ENCODE measurements at regions not wholly inside any gene's neighbourhood (a gene's known extent, or its start where the extent isn't known, plus 50 kb on each side); places are given as distances from the start of the nearest gene placed in this dataset.

- peak; percentile 65 to 70 for ATAC-seq (replicated peaks)
- no peak overlapping the region for H3K27ac Mint-ChIP-seq
- no peaks in the 10 kb centered on the region for H3K36me3 Mint-ChIP-seq
- peaks cover 0 to 2% of the 10 kb centered on the region in 2 donors for H3K9me3 Mint-ChIP-seq
- H3K4me1 Mint-ChIP-seq, result no peaks in the 10 kb centered on the region
- no peak overlapping the region for H3K4me3 Mint-ChIP-seq
- no peaks in the 10 kb centered on the region for H3K27me3 Mint-ChIP-seq
- no peak for DNase-seq
Observed at GRCh38 chr2:193891023-193891422, 1696.3 kb upstream of the TMEFF2 start.

GRCh38 chr2:193885419-193885818, 1690.7 kb upstream of the TMEFF2 start:
- Mint-ChIP-seq H3K27ac (no peak overlapping the region), H3K4me3 (no peak overlapping the region), H3K27me3 (no peaks in the 10 kb centered on the region), H3K4me1 (no peaks in the 10 kb centered on the region), H3K36me3 (no peaks in the 10 kb centered on the region), H3K9me3 (peaks cover 0 to 5% of the 10 kb centered on the region in 2 donors)
- no peak for DNase-seq
- peak in 1 of 2 donors; percentile 10 for ATAC-seq (replicated peaks)

GRCh38 chr2:193883820-193884219, 1689.1 kb upstream of the TMEFF2 start:
- Mint-ChIP-seq H3K4me1 (no peaks in the 10 kb centered on the region), H3K36me3 (no peaks in the 10 kb centered on the region), H3K27ac (no peak overlapping the region), H3K4me3 (no peak overlapping the region), H3K9me3 (peaks cover 0 to 3% of the 10 kb centered on the region in 2 donors), H3K27me3 (no peaks in the 10 kb centered on the region)
- ATAC-seq (replicated peaks) (no peak), DNase-seq (no peak)

- no peaks in the 10 kb centered on the region for H3K9me3 Mint-ChIP-seq
- DNase-seq, result no peak
- ATAC-seq (replicated peaks), result no peak
Observed at GRCh38 chr2:193876980-193877379, 1682.2 kb upstream of the TMEFF2 start.

GRCh38 chr2:193869564-193869963, 1674.8 kb upstream of the TMEFF2 start:
- H3K36me3 Mint-ChIP-seq, result no peaks in the 10 kb centered on the region
- no peak overlapping the region for H3K4me3 Mint-ChIP-seq
- H3K27ac Mint-ChIP-seq, result no peak overlapping the region
- DNase-seq (no peak), ATAC-seq (replicated peaks) (no peak)
- H3K4me1 Mint-ChIP-seq, result no peaks in the 10 kb centered on the region
- peaks cover 0 to 3% of the 10 kb centered on the region in 2 donors for H3K9me3 Mint-ChIP-seq
- no peaks in the 10 kb centered on the region for H3K27me3 Mint-ChIP-seq

More at GRCh38 chr2:193876980-193877379, 1682.2 kb upstream of the TMEFF2 start:
- Mint-ChIP-seq H3K27me3 (no peaks in the 10 kb centered on the region), H3K4me1 (no peaks in the 10 kb centered on the region), H3K27ac (no peak overlapping the region), H3K4me3 (no peak overlapping the region), H3K36me3 (no peaks in the 10 kb centered on the region)

- no peak for ATAC-seq (replicated peaks)
- DNase-seq, result no peak
Observed at GRCh38 chr2:193868833-193869232, 1674.1 kb upstream of the TMEFF2 start.

GRCh38 chr2:193868132-193868531, 1673.4 kb upstream of the TMEFF2 start:
- Mint-ChIP-seq H3K4me3 (no peak overlapping the region), H3K27me3 (no peaks in the 10 kb centered on the region), H3K4me1 (no peaks in the 10 kb centered on the region), H3K36me3 (no peaks in the 10 kb centered on the region), H3K9me3 (peaks cover 0 to 3% of the 10 kb centered on the region in 2 donors), H3K27ac (no peak overlapping the region)
- no peak for DNase-seq
- ATAC-seq (replicated peaks), result no peak

More at GRCh38 chr2:193868833-193869232, 1674.1 kb upstream of the TMEFF2 start:
- Mint-ChIP-seq H3K27me3 (no peaks in the 10 kb centered on the region), H3K4me3 (no peak overlapping the region), H3K4me1 (no peaks in the 10 kb centered on the region), H3K36me3 (no peaks in the 10 kb centered on the region), H3K9me3 (peaks cover 0 to 3% of the 10 kb centered on the region in 2 donors), H3K27ac (no peak overlapping the region)

- DNase-seq (no peak), ATAC-seq (replicated peaks) (peak in 1 of 2 donors; percentile 21)
- Mint-ChIP-seq H3K4me3 (no peak overlapping the region), H3K9me3 (peaks cover 0 to 3% of the 10 kb centered on the region in 2 donors), H3K27ac (no peak overlapping the region), H3K27me3 (no peaks in the 10 kb centered on the region), H3K36me3 (no peaks in the 10 kb centered on the region), H3K4me1 (no peaks in the 10 kb centered on the region)
Observed at GRCh38 chr2:193867454-193867853, 1672.7 kb upstream of the TMEFF2 start.

GRCh38 chr2:193861557-193861956, 1666.8 kb upstream of the TMEFF2 start:
- no peaks in the 10 kb centered on the region for H3K27me3 Mint-ChIP-seq
- DNase-seq (no peak), ATAC-seq (replicated peaks) (no peak)
- no peaks in the 10 kb centered on the region for H3K9me3 Mint-ChIP-seq
- H3K4me3 Mint-ChIP-seq, result no peak overlapping the region
- no peaks in the 10 kb centered on the region for H3K4me1 Mint-ChIP-seq
- H3K36me3 Mint-ChIP-seq, result no peaks in the 10 kb centered on the region
- no peak overlapping the region for H3K27ac Mint-ChIP-seq

GRCh38 chr2:193847991-193848390, 1653.3 kb upstream of the TMEFF2 start:
- peaks cover 0 to 2% of the 10 kb centered on the region in 2 donors for H3K9me3 Mint-ChIP-seq
- H3K27me3 Mint-ChIP-seq, result no peaks in the 10 kb centered on the region
- no peak for DNase-seq
- no peak overlapping the region for H3K27ac Mint-ChIP-seq
- no peaks in the 10 kb centered on the region for H3K36me3 Mint-ChIP-seq
- ATAC-seq (replicated peaks), result no peak
- no peaks in the 10 kb centered on the region for H3K4me1 Mint-ChIP-seq
- H3K4me3 Mint-ChIP-seq, result no peak overlapping the region

GRCh38 chr2:193847130-193847529, 1652.4 kb upstream of the TMEFF2 start:
- H3K27ac Mint-ChIP-seq, result no peak overlapping the region
- ATAC-seq (replicated peaks) (no peak), DNase-seq (no peak)
- H3K4me3 Mint-ChIP-seq, result no peak overlapping the region
- no peaks in the 10 kb centered on the region for H3K4me1 Mint-ChIP-seq
- no peaks in the 10 kb centered on the region for H3K27me3 Mint-ChIP-seq
- no peaks in the 10 kb centered on the region for H3K36me3 Mint-ChIP-seq
- H3K9me3 Mint-ChIP-seq, result peaks cover 0 to 2% of the 10 kb centered on the region in 2 donors

- H3K27me3 Mint-ChIP-seq, result no peaks in the 10 kb centered on the region
- no peaks in the 10 kb centered on the region for H3K4me1 Mint-ChIP-seq
- no peak for ATAC-seq (replicated peaks)
- peaks cover 0 to 2% of the 10 kb centered on the region in 2 donors for H3K9me3 Mint-ChIP-seq
- no peak overlapping the region for H3K4me3 Mint-ChIP-seq
- H3K27ac Mint-ChIP-seq, result no peak overlapping the region
- no peak for DNase-seq
- H3K36me3 Mint-ChIP-seq, result no peaks in the 10 kb centered on the region
Observed at GRCh38 chr2:193845604-193846003, 1650.9 kb upstream of the TMEFF2 start.

GRCh38 chr2:193843675-193844074, 1648.9 kb upstream of the TMEFF2 start:
- Mint-ChIP-seq H3K27ac (no peak overlapping the region), H3K27me3 (no peaks in the 10 kb centered on the region), H3K36me3 (no peaks in the 10 kb centered on the region), H3K4me3 (no peak overlapping the region), H3K9me3 (peaks cover 0 to 2% of the 10 kb centered on the region in 2 donors), H3K4me1 (no peaks in the 10 kb centered on the region)
- DNase-seq (no peak), ATAC-seq (replicated peaks) (peak in 1 of 2 donors; percentile 33)

- peaks cover 0 to 2% of the 10 kb centered on the region in 2 donors for H3K9me3 Mint-ChIP-seq
- no peaks in the 10 kb centered on the region for H3K27me3 Mint-ChIP-seq
- ATAC-seq (replicated peaks) (no peak), DNase-seq (no peak)
- H3K4me3 Mint-ChIP-seq, result no peak overlapping the region
- H3K4me1 Mint-ChIP-seq, result no peaks in the 10 kb centered on the region
- H3K36me3 Mint-ChIP-seq, result no peaks in the 10 kb centered on the region
- H3K27ac Mint-ChIP-seq, result no peak overlapping the region
Observed at GRCh38 chr2:193841384-193842150, 1646.8 kb upstream of the TMEFF2 start.

- no peak overlapping the region for H3K27ac Mint-ChIP-seq
- H3K4me1 Mint-ChIP-seq, result no peaks in the 10 kb centered on the region
- peaks cover 0 to 9% of the 10 kb centered on the region in 2 donors for H3K9me3 Mint-ChIP-seq
- H3K27me3 Mint-ChIP-seq, result no peaks in the 10 kb centered on the region
- no peak for ATAC-seq (replicated peaks)
- no peak overlapping the region for H3K4me3 Mint-ChIP-seq
- no peaks in the 10 kb centered on the region for H3K36me3 Mint-ChIP-seq
- DNase-seq, result no peak
Observed at GRCh38 chr2:193837111-193837738, 1642.5 kb upstream of the TMEFF2 start.
